PC-3 (cell line): ENCODE measurements at regions not wholly inside any gene's neighbourhood (a gene's known extent, or its start where the extent isn't known, plus 50 kb on each side); places are given as distances from the start of the nearest gene placed in this dataset.

ENCODE experiments used
- ATAC-seq: fragments of 200-7000 bp; cut with Tn5 transposase; 2 replicates; pipeline ENCODE4 v1.9.1; 2020; ENCODE audit warnings: mild to moderate bottlenecking, moderate library complexity
- BruUV-seq: library from RNA; stranded (reverse); fragments of 400-500 nt; replicated peaks from 2 replicates; lab custom pipeline; 2021; lab: Mats Ljungman, UMichigan
- CTCF ChIA-PET: fragments of 300-600 bp; sonication (Branson Sonifier 250); formaldehyde crosslinking; loops from one replicate; lab custom pipeline; 2022; ENCODE audit warnings: antibody characterized with exemption; lab: Charles Lee
- POLR2A ChIA-PET: fragments of 300-600 bp; sonication (Branson Sonifier 250); formaldehyde crosslinking; loops from one replicate; lab custom pipeline; 2022; ENCODE audit warnings: antibody characterized with exemption; ENCODE audit not compliant: unreplicated experiment; lab: Charles Lee
- DNase-seq: peaks from one replicate; pipeline ENCODE4 v3.0.0-alpha.2; 2015
- H2AFZ ChIP-seq: fragments of 300-600 bp; sonication (generic); 2 replicates; pipeline ENCODE4 v1.6.0; 2016; ENCODE audit warnings: antibody characterized with exemption, low read length
- H3F3A ChIP-seq: fragments of 300-600 bp; sonication (generic); one replicate; pipeline ENCODE4 v1.6.0; 2017; ENCODE audit warnings: antibody characterized with exemption, low read length, control low read depth, mild to moderate bottlenecking; ENCODE audit not compliant: unreplicated experiment
- H3K27ac ChIP-seq: fragments of 300-600 bp; sonication (generic); 2 replicates; pipeline ENCODE4 v1.5.1; 2016; ENCODE audit warnings: mild to moderate bottlenecking, low read length
- H3K27me3 ChIP-seq: fragments of 300-600 bp; sonication (generic); 2 replicates; pipeline ENCODE4 v1.6.1; 2016; ENCODE audit warnings: low read length, mixed read lengths
- H3K36me3 ChIP-seq: fragments of 300-600 bp; sonication (generic); 2 replicates; pipeline ENCODE4 v1.6.1; 2016; ENCODE audit warnings: low read depth, mixed run types, low read length, mixed read lengths
- H3K4me1 ChIP-seq: fragments of 300-600 bp; sonication (generic); 2 replicates; pipeline ENCODE4 v1.5.1; 2016; ENCODE audit warnings: low read length; ENCODE audit not compliant: insufficient read depth
- H3K4me2 ChIP-seq: fragments of 300-600 bp; sonication (generic); 2 replicates; pipeline ENCODE4 v1.6.0; 2016; ENCODE audit warnings: low read length
- H3K4me3 ChIP-seq: fragments of 300-600 bp; sonication (generic); 2 replicates; pipeline ENCODE4 v1.5.1; 2016; ENCODE audit warnings: mild to moderate bottlenecking, low read length, mixed read lengths
- H3K79me2 ChIP-seq: fragments of 300-600 bp; sonication (generic); 2 replicates; pipeline ENCODE4 v1.6.1; 2017; ENCODE audit warnings: low read length, mixed read lengths
- H3K9ac ChIP-seq: fragments of 300-600 bp; sonication (generic); 2 replicates; pipeline ENCODE4 v1.6.0; 2016; ENCODE audit warnings: mild to moderate bottlenecking, low read length
- H3K9me2 ChIP-seq: fragments of 300-600 bp; sonication (generic); replicated peaks from 2 replicates; pipeline ENCODE4 v1.6.1; 2016; ENCODE audit warnings: mixed run types, low read length, mixed read lengths
- H3K9me3 ChIP-seq: fragments of 300-600 bp; sonication (generic); 2 replicates; pipeline ENCODE4 v1.6.1; 2016; ENCODE audit warnings: low read length, mixed read lengths
- H4K20me1 ChIP-seq: fragments of 300-600 bp; sonication (generic); 2 replicates; pipeline ENCODE4 v1.6.1; 2016; ENCODE audit warnings: low read length, mixed read lengths
- CTCF ChIP-seq: fragments of 300-600 bp; sonication (generic); conservative IDR thresholded peaks from 2 replicates; pipeline ENCODE4 v1.5.1; 2017; ENCODE audit warnings: antibody characterized with exemption, low read depth, mild to moderate bottlenecking, low read length
- EZH2 ChIP-seq: fragments of 300-600 bp; sonication (generic); IDR thresholded peaks from one replicate; pipeline ENCODE4 v1.6.1; 2017; ENCODE audit warnings: antibody characterized with exemption, mild to moderate bottlenecking, low read length; ENCODE audit not compliant: unreplicated experiment
- EZH2phosphoT487 ChIP-seq: fragments of 300-600 bp; sonication (generic); IDR thresholded peaks from 2 replicates; pipeline ENCODE4 v1.6.1; 2018; ENCODE audit warnings: mild to moderate bottlenecking, antibody characterized with exemption, low read length, borderline replicate concordance
- intact Hi-C: fragments of 100-400 bp; cut with micrococcal nuclease; formaldehyde crosslinking; loops from 2 replicates; pipeline ENCODE4 v1.9.0; 2023

- H3K4me1 ChIP-seq, result no peaks in the 10 kb centered on the region
- CTCF ChIA-PET, result no interaction called here
- intact Hi-C loops, result no loop called here
- peaks cover 16% of the 10 kb centered on the region; the same call in 1 of the 2 replicates for H3K27me3 ChIP-seq
- H3K36me3 ChIP-seq, result no peaks in the 10 kb centered on the region
- ATAC-seq, result no peak
- no peak overlapping the region for H2AFZ ChIP-seq
- H3F3A ChIP-seq, result no peaks in the 10 kb centered on the region
- no peaks in the 10 kb centered on the region for H4K20me1 ChIP-seq
- H3K4me2 ChIP-seq, result no peak overlapping the region
- no TSS peak for BruUV-seq
- H3K9me3 ChIP-seq, result no peaks in the 10 kb centered on the region
- no peak overlapping the region for H3K27ac ChIP-seq
- DNase-seq, result no peak
- no peaks in the 10 kb centered on the region for H3K9me2 ChIP-seq
- POLR2A ChIA-PET, result no interaction called here
- H3K4me3 ChIP-seq, result no peak overlapping the region
- TF ChIP-seq CTCF (no peak), EZH2 (no peak), EZH2phosphoT487 (no peak)
- H3K79me2 ChIP-seq, result no peaks in the 10 kb centered on the region
- H3K9ac ChIP-seq, result no peak overlapping the region
Observed at GRCh38 chr20:59508729-59509128, 95.6 kb upstream of the PHACTR3 start.

GRCh38 chr20:59512651-59513050 is 91.7 kb upstream of the PHACTR3 start:
- BruUV-seq, result no TSS peak
- Histone ChIP-seq H3K27ac (no peak overlapping the region), H3K36me3 (no peaks in the 10 kb centered on the region), H3F3A (no peaks in the 10 kb centered on the region), H3K9me3 (no peaks in the 10 kb centered on the region), H2AFZ (no peak overlapping the region), H4K20me1 (no peaks in the 10 kb centered on the region), H3K4me1 (no peaks in the 10 kb centered on the region), H3K4me3 (no peak overlapping the region), H3K4me2 (no peak overlapping the region), H3K9ac (no peak overlapping the region), H3K27me3 (peaks cover 28% of the 10 kb centered on the region), H3K9me2 (no peaks in the 10 kb centered on the region), H3K79me2 (no peaks in the 10 kb centered on the region)
- ATAC-seq (no peak), DNase-seq (no peak)
- no peak for TF ChIP-seq EZH2phosphoT487
- TF ChIP-seq EZH2, result no peak
- no peak for TF ChIP-seq CTCF
- ChIA-PET POLR2A (no interaction called here), CTCF (no interaction called here)
- intact Hi-C loops, result no loop called here

- Histone ChIP-seq H3K79me2 (no peaks in the 10 kb centered on the region), H3F3A (no peaks in the 10 kb centered on the region), H3K9me3 (no peaks in the 10 kb centered on the region), H3K27ac (no peak overlapping the region), H3K9ac (no peak overlapping the region), H3K4me1 (no peaks in the 10 kb centered on the region), H4K20me1 (no peaks in the 10 kb centered on the region), H3K36me3 (no peaks in the 10 kb centered on the region), H3K4me3 (no peak overlapping the region), H3K4me2 (no peak overlapping the region), H2AFZ (no peak overlapping the region), H3K27me3 (peaks cover 35% of the 10 kb centered on the region), H3K9me2 (no peaks in the 10 kb centered on the region)
- POLR2A ChIA-PET, result no interaction called here
- CTCF ChIA-PET, result interaction anchor here (1.5 kb wide), 1 partner anchor 19 kb away, joined by 3 read pairs; no protein-coding TSS in a partner anchor
- TF ChIP-seq EZH2, result no peak
- no peak for TF ChIP-seq CTCF
- no peak for TF ChIP-seq EZH2phosphoT487
- no TSS peak for BruUV-seq
- ATAC-seq (no peak), DNase-seq (no peak)
- intact Hi-C loops, result no loop called here
Observed at GRCh38 chr20:59514554-59514953, 89.8 kb upstream of the PHACTR3 start.
